K562 (cell line): ENCODE measurements at regions not wholly inside any gene's neighbourhood (a gene's known extent, or its start where the extent isn't known, plus 50 kb on each side); places are given as distances from the start of the nearest gene placed in this dataset.

ENCODE experiments used
- ATAC-seq: fragments of 200-7000 bp; cut with Tn5 transposase; 3 replicates; pipeline ENCODE4 v1.9.1; 2020; ENCODE audit warnings: moderate library complexity
- BruUV-seq: library from RNA; stranded (reverse); fragments of 400-500 nt; replicated peaks from 2 replicates; lab custom pipeline; 2021; lab: Mats Ljungman, UMichigan
- CTCF ChIA-PET: fragments of 300-600 bp; formaldehyde crosslinking; extraction: SDS; loops from one replicate; lab custom pipeline; 2021; ENCODE audit warnings: low intra/inter-chr PET ratio; lab: Yijun Ruan, JAX
- POLR2A ChIA-PET: fragments of 300-600, 350-650 bp; sonication (Branson Sonifier 250); formaldehyde crosslinking; extraction: SDS; loops from one replicate; lab custom pipeline; 2021; ENCODE audit warnings: antibody characterized with exemption, inconsistent platforms; lab: Yijun Ruan, JAX
- DNase-seq, 4 experiments: peaks; one replicate each; pipeline versions ENCODE4 v3.0.0 to v3.0.0-alpha.2; 2011 to 2018; ENCODE audit warnings: low spot score in 3 of 4, mixed read lengths in 3 of 4; ENCODE audit errors: extremely low read depth in 1 of 4
- FAIRE-seq: peaks from 2 replicates; lab custom pipeline; 2011; peaks lifted over from hg19 to GRCh38; lab: Jason Lieb, UNC
- H2AFZ ChIP-seq: 2 replicates; pipeline ENCODE4 v1.6.0; 2011; ENCODE audit warnings: low read depth, low read length, control low read depth, inconsistent platforms
- H3K27ac ChIP-seq: fragments of 200-600 bp; 3 replicates; pipeline ENCODE4 v1.8.0; 2011; ENCODE audit warnings: low read depth, mild to moderate bottlenecking, control low read depth, inconsistent platforms, low read length, moderate library complexity, mixed read lengths; ENCODE audit errors: extremely low read depth
- H3K27me3 ChIP-seq, 2 experiments: fragments of 300-600 bp in 1 of 2; 2 replicates in 1 of 2; 3 replicates in 1 of 2; pipeline versions ENCODE4 v1.6.0 to v1.8.0; 2011; ENCODE audit warnings: inconsistent platforms in 2 of 2, low read length in 2 of 2, mild to moderate bottlenecking in 1 of 2, mixed read lengths in 1 of 2, moderate library complexity in 1 of 2; ENCODE audit not compliant: control insufficient read depth in 2 of 2, insufficient read depth in 2 of 2
- H3K36me3 ChIP-seq: fragments of 300-600 bp; 3 replicates; pipeline ENCODE4 v1.8.0; 2011; ENCODE audit warnings: mild to moderate bottlenecking, low read length, inconsistent platforms; ENCODE audit not compliant: control insufficient read depth, insufficient read depth
- H3K4me1 ChIP-seq, 2 experiments: fragments of 200-600 bp in 1 of 2; replicated peaks in 1 of 2; 2 replicates in 1 of 2; 3 replicates in 1 of 2; pipeline versions ENCODE4 v1.5.1 to v1.8.0; 2011; ENCODE audit warnings: inconsistent platforms in 2 of 2, low read length in 2 of 2, mild to moderate bottlenecking in 1 of 2, mixed read lengths in 1 of 2, moderate library complexity in 1 of 2; ENCODE audit not compliant: control insufficient read depth in 2 of 2, insufficient read depth in 2 of 2
- H3K4me2 ChIP-seq: 2 replicates; pipeline ENCODE4 v1.6.1; 2011; ENCODE audit warnings: low read length, control low read depth, inconsistent platforms, mixed read lengths; ENCODE audit not compliant: insufficient read depth
- H3K4me3 ChIP-seq: fragments of 200-600 bp; sonication (generic), shearing (Covaris generic); 2 replicates; pipeline ENCODE4 v1.5.1; 2016; ENCODE audit warnings: control low read depth, inconsistent platforms
- H3K79me2 ChIP-seq: fragments of 200-600 bp; 3 replicates; pipeline ENCODE4 v1.8.0; 2011; ENCODE audit warnings: low read length, inconsistent platforms; ENCODE audit not compliant: control insufficient read depth, insufficient read depth
- H3K9ac ChIP-seq, 2 experiments: 2 replicates each; pipeline versions ENCODE4 v1.6.0 to v1.6.1; 2011; ENCODE audit warnings: low read depth in 2 of 2, low read length in 2 of 2, control low read depth in 1 of 2, inconsistent platforms in 1 of 2, mild to moderate bottlenecking in 1 of 2, mixed read lengths in 1 of 2; ENCODE audit not compliant: insufficient read depth in 1 of 2
- H3K9me1 ChIP-seq: one replicate; pipeline ENCODE4 v1.6.0; 2011; ENCODE audit warnings: inconsistent platforms, mild to moderate bottlenecking, low read length, moderate library complexity; ENCODE audit not compliant: control insufficient read depth, insufficient read depth
- H3K9me3 ChIP-seq: replicated peaks from 2 replicates; pipeline ENCODE4 v1.5.1; 2011; ENCODE audit warnings: low read depth, low read length, inconsistent platforms; ENCODE audit not compliant: control insufficient read depth, insufficient read depth
- H4K20me1 ChIP-seq: replicated peaks from 2 replicates; pipeline ENCODE4 v1.6.1; 2011; ENCODE audit warnings: low read length, inconsistent platforms, mixed read lengths; ENCODE audit not compliant: control insufficient read depth, insufficient read depth
- ATF3 ChIP-seq, 2 experiments: fragments of 450-650 bp in 1 of 2; sonication (generic) in 1 of 2; formaldehyde crosslinking in 1 of 2; IDR thresholded peaks in 1 of 2; conservative IDR thresholded peaks in 1 of 2; 2 replicates each; pipeline versions ENCODE4 v1.6.1 to v1.8.1; 2016 to 2023; ENCODE audit warnings: mild to moderate bottlenecking in 2 of 2, moderate library complexity in 2 of 2, inconsistent platforms in 1 of 2, missing genetic modification reagents in 1 of 2
- GTF2A2 ChIP-seq: IDR thresholded peaks from 2 replicates; pipeline ENCODE4 v1.6.1; 2016; ENCODE audit warnings: mild to moderate bottlenecking, missing genetic modification characterization, missing compliant biosample characterization
- NFIC ChIP-seq: fragments of 450-650 bp; IDR thresholded peaks from 2 replicates; pipeline ENCODE4 v1.6.1; 2017; ENCODE audit warnings: mild to moderate bottlenecking, inconsistent platforms
- POLR2H ChIP-seq: IDR thresholded peaks from 2 replicates; pipeline ENCODE4 v1.6.1; 2016; ENCODE audit warnings: missing genetic modification characterization, low read depth, mild to moderate bottlenecking, control low read depth, missing compliant biosample characterization, moderate library complexity
- in situ Hi-C: fragments of 300-500 bp; cut with MboI; formaldehyde crosslinking; loops from 4 replicates; pipeline ENCODE4 v1.15.0; 2018; ENCODE audit warnings: inconsistent platforms, mixed read lengths
- intact Hi-C: fragments of 100-400 bp; cut with micrococcal nuclease; formaldehyde crosslinking; loops from 2 replicates; pipeline ENCODE4 v1.14.2; 2022

- TF ChIP-seq ATF3 (IDR thresholded peaks at IDR 0.05) (no peak), ATF3 (CRISPR knock-in tag; conservative IDR thresholded peaks at IDR 0.05) (no peak), GTF2A2 (tag) (no peak)
- TF ChIP-seq, all 486 proteins: peak for 0
These were observed 653.6 kb upstream of the NR3C2 start (continued) for GRCh38 chr4:149095811-149096210.

- H3K4me2 ChIP-seq = no peak overlapping the region
- no peak for FAIRE-seq
- no peak overlapping the region for H2AFZ ChIP-seq
- H3K9me1 ChIP-seq = no peaks in the 10 kb centered on the region
- H3K4me3 ChIP-seq = no peak overlapping the region
- BruUV-seq = no TSS peak
- no peaks in the 10 kb centered on the region for H3K79me2 ChIP-seq
- no peaks in the 10 kb centered on the region for H3K27me3 ChIP-seq
- no peak for DNase-seq
- no peak overlapping the region for H3K27ac ChIP-seq
- intact Hi-C loops = no loop called here
- ATAC-seq = no peak
- no peaks in the 10 kb centered on the region; the same call in 1 of the 2 replicates for H3K9me3 ChIP-seq
- CTCF ChIA-PET = no interaction called here
- no peak overlapping the region for H3K9ac ChIP-seq
- H3K4me1 ChIP-seq = no peaks in the 10 kb centered on the region
- in situ Hi-C loops = no loop called here
- TF ChIP-seq NFIC (peak; percentile 25; the same call in 1 of the 2 replicates), POLR2H (tag) (no peak)
- TF ChIP-seq, all 486 proteins: peak for 1
- POLR2A ChIA-PET = no interaction called here
- Histone ChIP-seq H3K36me3 (no peaks in the 10 kb centered on the region), H4K20me1 (no peaks in the 10 kb centered on the region)
These were observed 652.8 kb upstream of the NR3C2 start for GRCh38 chr4:149095001-149095400.
